ENCODE measurements at regions not wholly inside any gene's neighbourhood (a gene's known extent, or its start where the extent isn't known, plus 50 kb on each side); places are given as distances from the start of the nearest gene placed in this dataset.
A peak's percentile ranks its signal among the peaks of the same experiment; 100 is the strongest.

GRCh38 chr1:22363403-22364325 lies 88.0 kb upstream of the ZBTB40 start:
- Mint-ChIP-seq H3K9me3 (ENCODE audit: unreplicated experiment) (no peaks in the 10 kb centered on the region), H3K4me3 (ENCODE audit: unreplicated experiment) (no peak overlapping the region), H3K4me1 (ENCODE audit: unreplicated experiment) (peaks cover 2% of the 10 kb centered on the region), H3K36me3 (ENCODE audit: low read depth, unreplicated experiment) (no peaks in the 10 kb centered on the region), H3K27me3 (ENCODE audit: unreplicated experiment) (peaks cover 8% of the 10 kb centered on the region), H3K27ac (ENCODE audit: unreplicated experiment) (no peak overlapping the region)
- TF ChIP-seq CTCF (IDR thresholded peaks at IDR 0.05; ENCODE audit: unreplicated experiment), result no peak
- no peak for DNase-seq (ENCODE audit: low spot score)

GRCh38 chr1:22364326-22364650 lies 87.4 kb upstream of the ZBTB40 start:
- Mint-ChIP-seq H3K27me3 (ENCODE audit: unreplicated experiment) (peaks cover 9% of the 10 kb centered on the region), H3K4me1 (ENCODE audit: unreplicated experiment) (peaks cover 2% of the 10 kb centered on the region), H3K27ac (ENCODE audit: unreplicated experiment) (peak overlapping the region; percentile 72), H3K9me3 (ENCODE audit: unreplicated experiment) (no peaks in the 10 kb centered on the region), H3K36me3 (ENCODE audit: low read depth, unreplicated experiment) (no peaks in the 10 kb centered on the region), H3K4me3 (ENCODE audit: unreplicated experiment) (peak overlapping the region; percentile 75)
- DNase-seq (ENCODE audit: low spot score), result no peak
- no peak for TF ChIP-seq CTCF (IDR thresholded peaks at IDR 0.05; ENCODE audit: unreplicated experiment)

- H3K27ac Mint-ChIP-seq (ENCODE audit: unreplicated experiment), result no peak overlapping the region
- peaks cover 7% of the 10 kb centered on the region for H3K27me3 Mint-ChIP-seq (ENCODE audit: unreplicated experiment)
- no peak overlapping the region for H3K4me3 Mint-ChIP-seq (ENCODE audit: unreplicated experiment)
- DNase-seq (ENCODE audit: low spot score), result no peak
- TF ChIP-seq CTCF (IDR thresholded peaks at IDR 0.05; ENCODE audit: unreplicated experiment), result no peak
- H3K4me1 Mint-ChIP-seq (ENCODE audit: unreplicated experiment), result peaks cover 4% of the 10 kb centered on the region
- H3K9me3 Mint-ChIP-seq (ENCODE audit: unreplicated experiment), result no peaks in the 10 kb centered on the region
- no peaks in the 10 kb centered on the region for H3K36me3 Mint-ChIP-seq (ENCODE audit: low read depth, unreplicated experiment)
Observed at GRCh38 chr1:22364764-22365163, 86.9 kb upstream of the ZBTB40 start.

- Mint-ChIP-seq H3K4me1 (ENCODE audit: unreplicated experiment) (peaks cover 4% of the 10 kb centered on the region), H3K9me3 (ENCODE audit: unreplicated experiment) (no peaks in the 10 kb centered on the region), H3K27me3 (ENCODE audit: unreplicated experiment) (peaks cover 9% of the 10 kb centered on the region), H3K36me3 (ENCODE audit: low read depth, unreplicated experiment) (no peaks in the 10 kb centered on the region), H3K27ac (ENCODE audit: unreplicated experiment) (no peak overlapping the region), H3K4me3 (ENCODE audit: unreplicated experiment) (no peak overlapping the region)
- DNase-seq (ENCODE audit: low spot score), result no peak
- no peak for TF ChIP-seq CTCF (IDR thresholded peaks at IDR 0.05; ENCODE audit: unreplicated experiment)
Observed at GRCh38 chr1:22365331-22366295, 86.0 kb upstream of the ZBTB40 start.

Measured in endothelial cell (in vitro differentiated cells).